Activated T-cell treated with anti-CD3 and anti-CD28 coated beads, Interleukin-2, amount 50 U/mL, for 4 hours (primary cell): ENCODE measurements at regions not wholly inside any gene's neighbourhood (a gene's known extent, or its start where the extent isn't known, plus 50 kb on each side); places are given as distances from the start of the nearest gene placed in this dataset.
"Not testable (repeated sequence)": the region's sequence is repeated elsewhere in the genome, so short reads cannot be mapped to it uniquely, and the experiment has no call there.

ENCODE experiments used
- ATAC-seq, 2 donors: fragments of 200-7000 bp; cut with Tn5 transposase; one replicate each; pipeline ENCODE4 v1.10.0; 2021
- DNase-seq: peaks from one replicate; pipeline ENCODE4 v3.0.0-alpha.2; 2020
- H3K27me3 Mint-ChIP-seq: one replicate; pipeline ENCODE4 v1.8.0; 2021; ENCODE audit warnings: low read depth, mixed read lengths
- H3K36me3 Mint-ChIP-seq: one replicate; pipeline ENCODE4 v1.8.0; 2022; ENCODE audit warnings: mixed read lengths; ENCODE audit not compliant: insufficient read depth
- H3K4me1 Mint-ChIP-seq: one replicate; pipeline ENCODE4 v1.8.0; 2021; ENCODE audit warnings: low read depth, mixed read lengths
- H3K4me3 Mint-ChIP-seq: one replicate; pipeline ENCODE4 v1.8.0; 2021; ENCODE audit warnings: mild to moderate bottlenecking, moderate library complexity, mixed read lengths
- H3K9me3 Mint-ChIP-seq: one replicate; pipeline ENCODE4 v1.8.0; 2021; ENCODE audit warnings: mixed read lengths

GRCh38 chr20:53658322-53658721 lies 64.7 kb upstream of the ZNF217 start:
- Mint-ChIP-seq H3K27me3 (no peaks in the 10 kb centered on the region), H3K4me3 (no peak overlapping the region), H3K4me1 (peaks cover 66% of the 10 kb centered on the region), H3K9me3 (no peaks in the 10 kb centered on the region), H3K36me3 (no peaks in the 10 kb centered on the region)
- no peak for DNase-seq
- ATAC-seq = no peak

DNA sequence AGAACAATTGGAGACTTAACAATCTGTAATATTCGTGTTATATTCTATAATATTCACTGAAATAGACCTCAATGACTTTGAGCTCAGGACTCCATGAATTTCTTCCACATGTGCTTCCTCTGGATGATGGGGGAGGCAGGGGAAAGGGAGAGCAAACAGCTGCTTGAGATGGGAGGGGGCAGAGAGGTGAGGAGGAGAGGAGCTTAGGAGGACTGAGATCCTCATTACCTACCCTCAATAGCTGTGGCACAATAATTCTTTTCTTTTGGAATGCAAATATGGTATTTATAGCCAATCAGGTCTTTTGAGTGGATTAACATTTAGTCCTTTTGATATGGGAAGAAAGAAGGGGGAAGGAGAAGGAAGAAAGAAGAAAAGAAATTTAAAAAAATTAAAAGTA lies 64.1 kb upstream of the ZNF217 start:
- no peaks in the 10 kb centered on the region for H3K9me3 Mint-ChIP-seq
- ATAC-seq (no peak), DNase-seq (no peak)
- H3K36me3 Mint-ChIP-seq = no peaks in the 10 kb centered on the region
- H3K4me1 Mint-ChIP-seq = peaks cover 68% of the 10 kb centered on the region
- H3K27me3 Mint-ChIP-seq = no peaks in the 10 kb centered on the region
- H3K4me3 Mint-ChIP-seq = no peak overlapping the region

DNA sequence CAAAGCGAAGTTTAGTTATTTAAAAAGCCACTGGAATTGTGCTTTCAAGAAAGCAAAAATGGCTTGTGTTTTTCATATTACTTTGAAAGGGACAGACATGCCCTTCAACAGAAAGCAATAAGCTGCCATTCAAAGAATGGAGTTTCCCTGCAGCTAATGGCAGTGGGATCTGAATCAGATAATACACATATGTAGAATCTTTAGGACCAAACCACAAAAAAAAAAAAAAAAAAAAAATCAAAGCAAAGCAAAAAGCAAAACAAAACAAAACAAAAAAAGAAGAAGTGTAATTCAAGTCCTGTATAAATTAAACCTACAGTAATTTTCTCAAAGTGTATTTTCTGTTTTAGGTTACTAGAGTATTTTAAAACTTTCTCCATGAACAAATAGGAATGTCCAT lies 63.6 kb upstream of the ZNF217 start:
- Mint-ChIP-seq H3K4me1 (peaks cover 70% of the 10 kb centered on the region), H3K4me3 (peak overlapping the region; percentile 42)
- no peak for ATAC-seq

DNA sequence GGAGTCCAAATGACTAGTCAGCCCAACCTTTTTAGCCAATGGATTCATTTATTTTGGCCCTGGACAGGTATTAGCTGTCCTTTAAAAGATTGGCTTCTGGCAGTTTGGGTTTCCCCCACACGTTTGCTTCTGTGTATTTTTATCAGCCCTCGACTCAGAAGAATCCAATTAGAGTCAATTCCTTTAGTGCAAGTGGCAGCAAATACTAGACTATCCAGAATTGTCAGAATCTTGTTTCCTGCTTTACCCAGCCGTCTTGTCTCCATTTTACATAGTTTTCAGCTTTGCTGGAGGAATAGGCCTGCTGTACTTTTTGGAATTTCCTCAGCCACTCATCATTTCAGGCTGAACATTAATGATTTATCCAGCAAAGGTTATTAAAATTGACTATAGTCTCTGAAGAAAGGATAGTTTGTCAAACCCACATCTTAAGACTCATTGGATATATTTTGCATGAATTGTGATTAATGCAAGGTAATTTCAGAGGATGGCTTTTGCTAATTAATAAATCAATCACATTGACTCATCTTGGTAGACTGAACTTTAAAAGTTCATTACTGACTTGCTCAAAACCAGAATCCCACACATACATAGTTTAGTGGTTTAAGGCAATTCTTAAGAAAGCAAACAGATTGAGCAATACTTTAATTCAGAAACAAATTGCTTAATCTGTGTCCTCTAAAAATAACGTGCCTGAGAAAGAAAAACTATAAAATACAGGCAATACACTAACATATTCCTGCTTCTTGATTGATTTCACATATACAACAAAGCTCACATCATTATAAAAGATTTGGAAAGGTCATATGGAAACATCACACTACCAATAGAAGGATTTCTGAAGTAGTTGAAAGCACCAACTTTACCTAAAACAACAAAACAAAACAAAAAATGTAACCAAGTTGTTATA lies 62.9 kb upstream of the ZNF217 start:
- H3K27me3 Mint-ChIP-seq = no peaks in the 10 kb centered on the region
- peaks cover 72% of the 10 kb centered on the region for H3K4me1 Mint-ChIP-seq
- H3K36me3 Mint-ChIP-seq = no peaks in the 10 kb centered on the region
- peak overlapping the region; percentile 53 for H3K4me3 Mint-ChIP-seq
- DNase-seq = no peak
- H3K9me3 Mint-ChIP-seq = no peaks in the 10 kb centered on the region
- ATAC-seq = peak; percentile 43 to 47

More for the DNA sequence above, 63.6 kb upstream of the ZNF217 start:
- Mint-ChIP-seq H3K9me3 (no peaks in the 10 kb centered on the region), H3K27me3 (no peaks in the 10 kb centered on the region), H3K36me3 (no peaks in the 10 kb centered on the region)
- no peak for DNase-seq

- Mint-ChIP-seq H3K36me3 (no peaks in the 10 kb centered on the region), H3K9me3 (no peaks in the 10 kb centered on the region), H3K4me3 (peak overlapping the region; percentile 53), H3K27me3 (no peaks in the 10 kb centered on the region), H3K4me1 (peaks cover 65% of the 10 kb centered on the region)
- ATAC-seq = no peak
- DNase-seq = no peak
Observed at GRCh38 chr20:53655625-53656292, 62.1 kb upstream of the ZNF217 start.

GRCh38 chr20:53654932-53655624 lies 61.4 kb upstream of the ZNF217 start:
- peaks cover 58% of the 10 kb centered on the region for H3K4me1 Mint-ChIP-seq
- ATAC-seq = no peak
- H3K9me3 Mint-ChIP-seq = no peaks in the 10 kb centered on the region
- H3K27me3 Mint-ChIP-seq = no peaks in the 10 kb centered on the region
- no peak for DNase-seq
- H3K4me3 Mint-ChIP-seq = no peak overlapping the region
- no peaks in the 10 kb centered on the region for H3K36me3 Mint-ChIP-seq

DNA sequence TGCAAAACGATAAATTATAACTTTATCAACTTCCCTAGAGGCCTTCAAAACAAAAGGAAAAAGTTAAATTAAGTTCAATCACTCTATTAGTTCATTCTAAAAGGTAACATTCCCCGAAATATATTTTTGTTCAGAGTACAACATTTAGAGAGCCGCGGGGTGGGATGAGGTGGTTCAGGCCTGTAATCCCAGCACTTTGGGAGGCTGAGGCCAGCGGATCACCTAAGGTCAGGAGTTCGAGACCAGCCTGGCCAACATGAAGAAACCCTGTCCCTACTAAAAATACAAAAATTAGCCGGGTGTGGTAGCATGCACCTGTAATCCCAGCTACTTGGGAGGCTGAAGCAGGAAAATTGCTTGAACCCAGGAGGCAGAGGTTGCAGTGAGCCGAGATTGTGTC lies 60.9 kb upstream of the ZNF217 start:
- peaks cover 54% of the 10 kb centered on the region for H3K4me1 Mint-ChIP-seq
- not testable (repeated sequence) for H3K4me3 Mint-ChIP-seq, DNase-seq, H3K9me3 Mint-ChIP-seq, H3K36me3 Mint-ChIP-seq, H3K27me3 Mint-ChIP-seq, ATAC-seq

DNA sequence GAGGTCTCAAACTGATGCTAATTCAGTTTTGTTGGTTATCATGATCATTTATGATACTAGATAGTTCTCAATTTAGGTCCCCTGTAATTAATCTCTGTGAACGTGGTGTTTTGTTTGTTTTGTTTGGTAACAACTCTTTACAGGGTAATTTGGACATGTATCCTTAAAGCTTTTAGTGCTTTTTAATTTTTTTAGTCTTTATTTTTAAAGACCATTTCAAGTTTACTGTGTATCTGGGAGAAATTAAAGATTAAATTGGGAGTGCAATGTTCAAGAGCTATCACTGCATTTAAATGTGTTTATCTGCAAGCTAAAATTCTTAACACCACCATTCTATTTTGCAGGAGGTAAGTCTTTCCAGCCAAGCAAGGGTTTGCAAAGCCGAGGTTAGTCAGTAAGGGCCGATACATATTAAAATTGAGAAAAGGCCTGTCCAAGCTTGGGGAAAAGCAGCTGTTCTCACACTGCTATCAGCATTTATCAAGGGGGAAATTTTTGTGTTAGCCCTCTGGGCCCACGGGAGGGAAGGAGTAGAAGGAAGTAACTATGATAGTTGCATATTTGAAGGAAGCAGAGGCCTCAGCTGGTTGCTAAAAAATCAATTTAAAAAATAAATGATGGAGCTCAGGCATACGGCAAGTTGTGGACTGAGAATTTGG lies 59.3 kb upstream of the ZNF217 start:
- Mint-ChIP-seq H3K4me3 (peak overlapping the region; percentile 37), H3K27me3 (no peaks in the 10 kb centered on the region), H3K4me1 (peaks cover 49% of the 10 kb centered on the region), H3K36me3 (no peaks in the 10 kb centered on the region), H3K9me3 (no peaks in the 10 kb centered on the region)
- no peak for ATAC-seq
- no peak for DNase-seq

DNA sequence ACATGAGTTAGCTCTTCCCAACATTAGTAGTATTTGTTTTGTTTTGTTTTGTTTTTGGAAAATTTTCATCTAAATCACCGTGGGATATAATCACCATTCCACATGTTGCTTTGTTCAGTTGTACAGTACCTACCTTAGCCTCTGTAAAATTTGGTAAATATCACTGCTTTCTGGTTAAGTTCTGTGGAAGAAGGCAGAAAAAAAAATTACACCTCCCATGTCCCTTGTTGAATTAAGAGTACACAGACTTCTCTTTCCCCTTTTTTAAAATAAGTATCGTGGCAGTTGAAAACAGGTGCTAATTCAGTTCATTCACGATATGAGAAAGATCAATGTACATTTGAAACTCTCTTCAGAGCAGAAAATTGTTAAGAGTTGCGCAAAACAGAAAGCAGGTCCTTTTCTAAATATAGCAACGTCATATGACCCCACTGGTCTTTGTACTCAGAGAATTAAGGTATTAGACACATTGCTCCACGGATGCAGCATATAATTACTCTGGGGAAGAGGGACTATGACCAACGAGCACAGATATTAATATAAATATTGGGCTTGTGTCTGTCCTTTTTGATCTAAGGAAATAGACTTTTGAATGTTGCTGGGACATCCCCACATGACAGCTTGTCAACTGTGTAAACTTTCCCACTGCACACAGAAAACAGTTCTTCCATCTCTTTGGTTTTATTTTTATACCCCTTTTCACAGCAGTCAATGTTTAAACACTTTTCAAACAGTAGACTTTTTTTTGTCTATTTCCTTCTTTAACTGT lies 58.6 kb upstream of the ZNF217 start:
- Mint-ChIP-seq H3K36me3 (no peaks in the 10 kb centered on the region), H3K4me3 (peak overlapping the region; percentile 37), H3K27me3 (no peaks in the 10 kb centered on the region), H3K9me3 (no peaks in the 10 kb centered on the region), H3K4me1 (peaks cover 43% of the 10 kb centered on the region)
- ATAC-seq (peak; percentile 51 to 70), DNase-seq (no peak)

DNA sequence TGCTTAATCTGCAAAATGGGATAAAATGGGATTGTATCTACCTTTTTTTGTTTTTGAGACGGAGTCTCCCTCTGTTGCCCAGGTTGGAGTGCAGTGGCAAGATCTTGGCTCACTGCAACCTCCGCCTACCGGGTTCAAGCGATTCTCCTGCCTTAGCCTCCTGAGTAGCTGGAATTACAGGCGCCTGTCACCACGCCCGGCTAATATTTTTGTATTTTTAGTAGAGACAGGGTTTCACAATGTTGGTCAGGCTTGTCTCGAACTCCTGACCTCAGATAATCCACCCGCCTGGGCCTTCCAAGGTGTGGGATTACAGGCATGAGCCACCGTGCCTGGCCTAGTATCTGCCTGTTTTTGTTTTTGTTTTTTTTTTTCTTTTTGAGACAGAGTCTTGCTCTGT lies 55.9 kb upstream of the ZNF217 start:
- H3K9me3 Mint-ChIP-seq, H3K27me3 Mint-ChIP-seq, ATAC-seq, DNase-seq, H3K36me3 Mint-ChIP-seq, H3K4me3 Mint-ChIP-seq: not testable (repeated sequence)
- H3K4me1 Mint-ChIP-seq = peaks cover 32% of the 10 kb centered on the region

DNA sequence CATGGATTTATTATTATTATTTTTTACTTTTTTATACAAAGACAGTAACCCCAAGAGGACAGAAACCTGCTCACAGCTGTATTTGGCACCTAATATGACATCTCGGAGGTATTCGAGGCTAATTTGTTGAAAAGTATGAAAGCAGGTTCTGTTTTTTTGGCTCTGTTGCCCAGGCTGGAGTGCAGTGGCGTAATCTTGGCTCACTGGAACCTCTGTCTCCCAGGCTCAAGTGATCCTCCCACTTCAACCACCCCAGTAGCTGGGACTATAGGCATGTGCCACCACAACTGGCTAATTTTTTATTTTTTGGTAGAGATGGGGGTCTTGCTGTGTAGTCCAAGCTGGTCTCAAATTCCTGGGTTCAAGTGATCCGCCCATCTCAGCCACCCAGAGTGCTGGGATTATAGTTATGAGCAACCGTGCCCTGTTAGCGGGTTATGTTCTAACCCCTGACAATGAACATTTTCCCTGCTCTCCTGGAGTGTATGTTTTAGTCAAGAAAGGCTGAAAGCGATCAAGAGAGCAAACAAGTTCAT lies 53.7 kb upstream of the ZNF217 start:
- H3K9me3 Mint-ChIP-seq = no peaks in the 10 kb centered on the region
- DNase-seq (no peak), ATAC-seq (no peak)
- no peaks in the 10 kb centered on the region for H3K36me3 Mint-ChIP-seq
- H3K27me3 Mint-ChIP-seq = no peaks in the 10 kb centered on the region
- H3K4me3 Mint-ChIP-seq = no peak overlapping the region
- H3K4me1 Mint-ChIP-seq = peaks cover 34% of the 10 kb centered on the region

DNA sequence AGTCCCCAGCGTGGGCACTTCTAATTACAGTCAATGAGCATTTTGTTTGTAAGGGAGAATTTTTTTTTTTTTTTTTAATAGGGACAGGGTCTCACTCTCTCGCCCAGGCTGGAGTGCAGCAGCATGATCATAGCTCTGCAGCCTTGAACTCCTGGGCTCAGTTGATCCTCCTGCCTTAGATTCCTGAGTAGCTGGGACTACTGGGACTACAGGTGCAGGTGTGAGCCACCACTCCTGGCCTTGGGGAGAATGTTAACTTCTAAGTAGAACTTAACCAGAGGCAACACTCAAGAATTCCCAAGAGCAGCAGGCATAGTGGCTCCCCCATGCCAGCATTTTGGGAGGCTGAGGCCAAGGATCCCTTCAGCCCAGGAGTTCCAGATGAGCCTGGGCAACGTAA lies 52.9 kb upstream of the ZNF217 start:
- ATAC-seq (no peak), DNase-seq (no peak)
- Mint-ChIP-seq H3K27me3 (no peaks in the 10 kb centered on the region), H3K36me3 (no peaks in the 10 kb centered on the region), H3K9me3 (no peaks in the 10 kb centered on the region), H3K4me3 (no peak overlapping the region), H3K4me1 (peaks cover 33% of the 10 kb centered on the region)

GRCh38 chr20:53645582-53645897 lies 51.9 kb upstream of the ZNF217 start:
- Mint-ChIP-seq H3K36me3 (no peaks in the 10 kb centered on the region), H3K4me1 (peaks cover 38% of the 10 kb centered on the region), H3K9me3 (no peaks in the 10 kb centered on the region), H3K4me3 (no peak overlapping the region), H3K27me3 (no peaks in the 10 kb centered on the region)
- DNase-seq (no peak), ATAC-seq (no peak)
